Peyer's patch (tissue), 4 donors: ENCODE measurements at regions not wholly inside any gene's neighbourhood (a gene's known extent, or its start where the extent isn't known, plus 50 kb on each side); places are given as distances from the start of the nearest gene placed in this dataset.

ENCODE experiments used
- POLR2A ChIP-seq, 2 donors: fragments of 450-650 bp; IDR thresholded peaks; one replicate each; pipeline ENCODE4 v1.5.1; 2017; ENCODE audit warnings: antibody characterized with exemption in 2 of 2, mild to moderate bottlenecking in 2 of 2, moderate library complexity in 2 of 2
- TF ChIP-seq, protein P1 (sequence below), 6 experiments: fragments of 450-650 bp in 4 of 6; fragments of 200-600 bp in 2 of 6; sonication (generic) in 1 of 6; IDR thresholded peaks; one replicate each; pipeline ENCODE4 v1.5.1; 2017 to 2019; ENCODE audit warnings: antibody characterized with exemption in 6 of 6, mild to moderate bottlenecking in 3 of 6, moderate library complexity in 1 of 6

DNA sequence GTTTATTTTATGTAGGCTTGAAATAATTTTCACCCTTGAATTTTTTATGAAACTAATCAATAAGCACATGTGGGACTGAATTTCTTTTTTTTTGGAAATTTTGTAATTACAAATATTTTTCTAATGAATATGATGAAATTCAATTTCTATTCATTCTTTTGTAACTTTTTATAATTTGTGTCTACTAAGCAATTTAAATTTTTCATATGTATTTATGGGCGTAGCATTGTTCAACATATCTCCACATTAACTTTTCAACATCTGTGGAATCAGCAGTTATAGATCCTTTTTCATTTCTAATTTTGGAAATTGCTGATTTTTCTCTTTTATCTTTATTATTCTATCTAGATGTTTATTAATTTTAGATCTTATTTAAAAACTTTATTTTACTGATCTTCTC is 1320.3 kb downstream of the C4orf33 start:
- TF ChIP-seq, protein P1, sequence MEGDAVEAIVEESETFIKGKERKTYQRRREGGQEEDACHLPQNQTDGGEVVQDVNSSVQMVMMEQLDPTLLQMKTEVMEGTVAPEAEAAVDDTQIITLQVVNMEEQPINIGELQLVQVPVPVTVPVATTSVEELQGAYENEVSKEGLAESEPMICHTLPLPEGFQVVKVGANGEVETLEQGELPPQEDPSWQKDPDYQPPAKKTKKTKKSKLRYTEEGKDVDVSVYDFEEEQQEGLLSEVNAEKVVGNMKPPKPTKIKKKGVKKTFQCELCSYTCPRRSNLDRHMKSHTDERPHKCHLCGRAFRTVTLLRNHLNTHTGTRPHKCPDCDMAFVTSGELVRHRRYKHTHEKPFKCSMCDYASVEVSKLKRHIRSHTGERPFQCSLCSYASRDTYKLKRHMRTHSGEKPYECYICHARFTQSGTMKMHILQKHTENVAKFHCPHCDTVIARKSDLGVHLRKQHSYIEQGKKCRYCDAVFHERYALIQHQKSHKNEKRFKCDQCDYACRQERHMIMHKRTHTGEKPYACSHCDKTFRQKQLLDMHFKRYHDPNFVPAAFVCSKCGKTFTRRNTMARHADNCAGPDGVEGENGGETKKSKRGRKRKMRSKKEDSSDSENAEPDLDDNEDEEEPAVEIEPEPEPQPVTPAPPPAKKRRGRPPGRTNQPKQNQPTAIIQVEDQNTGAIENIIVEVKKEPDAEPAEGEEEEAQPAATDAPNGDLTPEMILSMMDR (IDR thresholded peaks at IDR 0.05): no peak
- TF ChIP-seq POLR2A (IDR thresholded peaks at IDR 0.05): no peak
